ENCODE measurements at regions not wholly inside any gene's neighbourhood (a gene's known extent, or its start where the extent isn't known, plus 50 kb on each side); places are given as distances from the start of the nearest gene placed in this dataset.
"Not testable (repeated sequence)": the region's sequence is repeated elsewhere in the genome, so short reads cannot be mapped to it uniquely, and the experiment has no call there.

- DNase-seq: peak in 1 of 2 experiments; percentile 8
Measured at GRCh38 chr4:105060628-105061027, 86.0 kb upstream of the TET2 start.

DNA sequence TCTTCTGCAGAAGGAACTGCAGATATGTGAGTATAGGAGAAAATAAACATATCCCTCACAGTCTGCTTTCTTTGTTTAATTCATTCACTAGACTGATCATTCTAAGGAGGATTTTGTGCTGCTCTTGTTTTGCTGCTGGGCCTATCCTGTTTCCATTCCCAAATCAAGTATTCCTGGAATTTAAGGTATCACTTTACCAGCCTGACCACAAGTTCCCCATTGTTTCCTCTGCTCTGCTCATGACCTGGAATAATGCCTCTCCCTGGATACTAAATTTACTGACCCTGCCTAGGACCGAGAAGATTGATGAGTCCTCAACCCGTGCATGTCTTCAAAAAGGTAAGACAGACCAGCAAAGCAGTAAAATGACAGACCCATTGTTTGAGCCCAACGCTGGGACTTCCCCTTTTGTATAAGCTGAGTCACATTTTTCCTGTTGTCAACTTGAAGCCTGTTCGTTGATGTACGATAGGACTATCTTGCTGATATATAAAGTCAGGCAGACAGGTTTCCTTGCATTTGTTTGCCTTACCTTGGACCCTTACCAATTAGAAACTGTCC is 85.5 kb upstream of the TET2 start:
- peak in 1 of 2 experiments; percentile 52 for DNase-seq

- peak in 1 of 2 experiments; percentile 34 for DNase-seq
Measured at GRCh38 chr4:105061731-105062130, 84.9 kb upstream of the TET2 start.

DNA sequence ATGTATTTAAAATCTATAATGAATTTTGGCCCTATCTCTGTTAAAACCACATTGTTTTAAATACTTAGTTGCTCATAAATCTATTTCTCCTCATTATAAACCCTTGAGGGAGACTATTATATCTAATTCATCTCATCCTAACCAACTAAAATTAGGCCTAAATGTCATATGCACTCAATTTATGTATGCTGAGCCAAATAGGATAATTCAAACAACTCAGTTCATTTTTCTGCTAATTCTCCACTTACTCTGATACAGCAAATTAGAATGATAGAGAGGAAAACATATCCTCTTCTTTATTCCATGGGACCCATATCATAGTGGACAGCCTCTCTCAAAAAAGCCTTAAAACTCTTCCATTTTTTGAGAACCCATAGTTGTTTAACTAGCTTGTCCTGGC is 80.3 kb upstream of the TET2 start:
- DNase-seq: no peak

GRCh38 chr4:105067431-105067830 is 79.2 kb upstream of the TET2 start:
- DNase-seq: no peak

GRCh38 chr4:105067946-105068345 is 78.7 kb upstream of the TET2 start:
- no peak for DNase-seq

DNA sequence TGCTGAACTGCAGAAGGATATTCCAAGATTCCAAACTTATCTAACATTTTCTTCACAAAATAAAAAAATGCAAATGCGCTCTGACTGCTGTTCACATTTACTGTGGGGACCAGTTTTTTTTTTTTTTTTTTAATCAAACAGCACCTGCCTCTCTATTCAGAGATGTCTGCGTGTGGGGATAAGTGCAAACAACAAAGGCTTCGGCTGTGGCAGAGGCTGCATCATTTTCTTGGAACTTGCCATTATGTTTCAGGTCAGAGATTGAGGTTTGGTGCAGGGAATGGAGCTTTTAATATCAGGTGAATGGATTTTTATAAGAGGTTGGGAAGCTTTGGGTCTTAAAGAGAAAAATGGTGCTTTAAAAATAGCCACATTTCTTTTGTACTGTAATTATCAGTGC is 78.2 kb upstream of the TET2 start:
- DNase-seq: no peak

DNA sequence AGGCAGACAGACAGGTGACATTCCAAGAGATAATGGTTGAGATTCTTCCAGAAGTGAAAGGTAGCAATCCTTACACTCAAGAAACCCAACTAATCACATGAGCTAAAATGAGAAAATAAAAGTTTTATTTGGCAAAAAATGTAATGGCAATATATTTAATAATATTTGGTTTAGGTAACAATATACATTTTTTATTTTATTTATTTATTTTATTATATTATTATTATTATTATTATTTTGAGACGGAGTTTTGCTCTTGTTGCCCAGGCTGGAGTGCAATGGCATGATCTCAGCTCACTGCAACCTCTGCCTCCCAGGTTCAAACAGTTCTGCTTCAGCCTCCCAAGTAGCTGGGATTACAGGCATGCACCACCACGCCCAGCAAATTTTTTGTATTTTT is 74.6 kb upstream of the TET2 start:
- DNase-seq: not testable (repeated sequence)

DNA sequence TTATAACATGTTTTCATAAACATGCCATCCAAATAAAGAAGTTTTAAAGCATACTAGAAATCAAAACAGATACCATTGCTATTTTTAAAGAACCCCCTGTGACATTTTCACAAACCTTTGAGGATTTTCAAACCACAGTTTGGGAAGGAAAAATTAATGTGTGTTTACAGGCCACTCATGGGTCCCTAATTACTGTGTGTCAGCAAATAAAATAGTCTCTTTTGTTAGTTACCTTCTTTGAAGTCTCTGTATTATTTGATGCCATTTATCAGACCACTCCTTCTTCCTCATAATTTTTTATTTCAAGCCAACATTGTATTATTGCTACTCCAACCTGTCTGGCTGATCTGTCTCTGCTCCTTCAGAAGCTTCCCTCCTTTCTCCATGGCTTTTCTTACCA is 72.6 kb upstream of the TET2 start:
- no peak for DNase-seq

- no peak for DNase-seq
Measured at GRCh38 chr4:105075045-105075444, 71.6 kb upstream of the TET2 start.

DNA sequence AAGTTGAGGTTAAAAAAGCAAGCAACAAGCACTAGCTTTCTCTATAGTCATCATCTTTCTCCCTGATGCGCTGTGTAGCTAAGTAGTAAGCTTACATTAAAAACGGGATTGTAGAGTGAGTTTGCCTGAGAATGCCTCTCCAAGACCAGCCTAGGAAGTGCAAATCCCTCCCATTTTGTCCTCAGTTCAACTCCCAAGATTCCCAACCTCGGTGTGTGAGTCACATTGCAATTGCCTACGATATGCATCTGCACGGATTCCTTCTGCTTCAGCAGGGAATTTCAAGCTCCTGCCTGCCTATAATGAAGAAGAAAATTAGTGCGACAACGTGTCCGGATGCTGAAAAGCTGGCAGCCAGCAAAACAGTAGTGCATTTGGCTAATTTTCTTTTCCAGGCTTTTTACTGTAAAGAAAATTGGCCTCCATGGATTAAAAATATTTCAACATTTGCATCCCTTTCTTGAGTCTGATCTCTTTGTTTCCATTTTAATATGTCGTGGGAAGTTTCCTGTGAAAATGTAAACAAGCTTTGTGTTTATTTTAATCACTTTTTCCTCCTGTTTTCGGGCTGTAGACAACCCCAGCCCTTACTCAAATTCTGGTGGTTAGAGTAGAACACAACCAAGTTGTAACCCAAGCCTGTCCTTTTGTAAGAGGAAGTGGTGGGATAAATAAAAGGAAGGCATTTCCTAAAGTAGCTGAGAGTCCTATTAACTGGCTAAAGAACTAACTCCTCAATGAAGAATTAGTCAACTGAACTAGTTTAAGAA is 58.4 kb upstream of the TET2 start:
- peak in 1 of 2 experiments; percentile 26 for DNase-seq

- no peak for DNase-seq
Measured at GRCh38 chr4:105092356-105092755, 54.3 kb upstream of the TET2 start.

GRCh38 chr4:105092768-105093167 is 53.9 kb upstream of the TET2 start:
- no peak for DNase-seq

DNA sequence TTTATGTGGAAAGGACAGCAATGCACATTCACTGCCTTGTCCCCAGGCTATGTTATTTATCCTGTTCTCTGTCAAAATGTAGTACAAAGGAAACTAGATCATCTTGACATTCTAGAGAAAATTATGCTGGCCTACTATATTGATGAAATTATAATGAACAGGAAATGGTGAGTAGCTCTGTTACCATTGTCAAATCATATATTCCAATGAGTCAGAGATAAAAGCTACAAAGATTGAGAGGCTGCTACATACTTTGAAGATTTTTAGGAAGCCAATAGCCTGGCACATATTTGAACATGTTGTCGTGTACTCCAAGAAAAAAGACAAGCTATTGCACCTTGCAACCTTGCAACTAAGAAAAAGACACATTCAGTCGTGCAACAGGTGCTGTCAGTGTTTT is 52.7 kb upstream of the TET2 start:
- DNase-seq: no peak
